8988T (cell line): ENCODE measurements at regions not wholly inside any gene's neighbourhood (a gene's known extent, or its start where the extent isn't known, plus 50 kb on each side); places are given as distances from the start of the nearest gene placed in this dataset.
"Not testable (repeated sequence)": the region's sequence is repeated elsewhere in the genome, so short reads cannot be mapped to it uniquely, and the experiment has no call there.

Experiments
- DNase-seq: peaks from one replicate; pipeline ENCODE4 v3.0.0; 2011

DNA sequence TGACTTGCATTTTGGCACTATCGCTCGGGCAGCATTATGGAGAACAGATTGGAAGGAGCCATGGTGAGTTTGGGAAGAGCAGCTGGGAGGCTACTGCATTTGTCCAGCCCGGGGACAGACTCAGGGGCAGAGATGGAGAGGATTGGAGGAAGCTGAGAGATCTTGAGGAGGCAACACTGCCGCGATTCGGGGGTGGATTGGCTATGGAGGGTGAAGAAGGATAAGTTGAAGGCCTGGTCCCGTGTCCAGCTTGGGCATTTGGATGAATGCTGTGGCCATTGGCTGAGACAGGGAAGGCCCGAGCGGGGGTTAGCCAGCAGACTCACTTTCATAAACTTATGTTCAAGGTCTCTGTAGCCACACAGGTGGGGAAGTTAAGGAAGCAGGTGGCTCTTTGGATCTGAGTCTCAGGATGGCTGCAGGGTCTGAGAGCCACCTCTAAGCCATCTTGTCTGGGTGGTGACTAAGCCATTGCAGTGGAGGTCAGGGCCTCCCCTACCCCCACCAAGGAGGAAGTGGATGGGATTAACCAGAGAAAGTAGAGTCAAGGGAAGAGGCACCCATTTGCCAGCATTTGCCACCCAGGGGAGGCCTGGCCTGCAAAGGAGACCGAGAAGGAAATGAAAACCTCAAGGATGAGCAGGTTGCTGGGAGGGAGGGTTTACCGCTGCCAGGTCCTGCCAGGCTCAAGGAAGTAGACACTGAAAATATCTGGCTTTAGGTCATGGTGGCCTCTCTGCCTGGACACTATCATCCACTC lies 144.0 kb upstream of the TLE3 start:
- no peak for DNase-seq

- no peak for DNase-seq
Observed at GRCh38 chr15:70240820-70241430, 143.2 kb upstream of the TLE3 start.

- DNase-seq, result no peak
Observed at GRCh38 chr15:70240082-70240481, 142.4 kb upstream of the TLE3 start.

- no peak for DNase-seq
Observed at GRCh38 chr15:70238917-70239316, 141.2 kb upstream of the TLE3 start.

DNA sequence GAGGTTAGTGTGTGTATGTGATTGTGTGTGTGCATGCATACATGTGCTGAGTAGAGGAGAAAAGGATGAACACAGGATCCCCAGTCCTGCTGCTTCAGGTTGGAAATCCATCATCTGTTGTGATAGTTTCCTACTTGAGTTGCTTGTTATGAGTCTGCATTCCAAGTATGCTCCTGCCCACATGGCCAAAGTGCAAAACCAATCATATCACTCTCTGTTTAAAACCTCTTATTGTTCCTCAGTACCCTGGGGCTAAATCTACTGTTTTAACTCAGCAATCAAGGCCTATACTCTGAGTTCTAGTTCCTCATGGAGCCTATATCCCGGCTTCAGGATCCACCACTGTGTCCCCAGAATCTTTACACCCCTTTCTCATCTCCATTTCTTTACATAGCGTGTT lies 139.9 kb upstream of the TLE3 start:
- no peak for DNase-seq

GRCh38 chr15:70236341-70237086 lies 138.8 kb upstream of the TLE3 start:
- no peak for DNase-seq

DNA sequence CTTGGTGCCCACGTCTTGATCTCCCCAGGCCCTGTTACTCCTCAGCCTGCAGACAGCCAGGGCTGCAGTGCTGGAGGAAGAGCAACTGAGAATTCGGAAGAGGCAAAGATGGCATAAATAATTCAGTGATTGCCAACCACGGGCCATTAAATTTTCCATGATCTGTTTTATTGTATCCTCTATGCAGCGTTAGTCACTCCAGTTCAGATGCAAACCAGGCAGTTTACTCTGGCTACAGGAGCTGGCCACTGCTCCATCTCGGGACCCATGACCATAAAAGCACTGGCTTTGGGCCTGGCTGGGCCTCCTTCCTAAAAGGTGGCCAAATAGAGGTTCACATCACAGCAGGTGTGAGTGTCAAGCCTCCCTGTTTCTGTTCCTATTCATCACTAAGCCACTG lies 137.6 kb upstream of the TLE3 start:
- no peak for DNase-seq

DNA sequence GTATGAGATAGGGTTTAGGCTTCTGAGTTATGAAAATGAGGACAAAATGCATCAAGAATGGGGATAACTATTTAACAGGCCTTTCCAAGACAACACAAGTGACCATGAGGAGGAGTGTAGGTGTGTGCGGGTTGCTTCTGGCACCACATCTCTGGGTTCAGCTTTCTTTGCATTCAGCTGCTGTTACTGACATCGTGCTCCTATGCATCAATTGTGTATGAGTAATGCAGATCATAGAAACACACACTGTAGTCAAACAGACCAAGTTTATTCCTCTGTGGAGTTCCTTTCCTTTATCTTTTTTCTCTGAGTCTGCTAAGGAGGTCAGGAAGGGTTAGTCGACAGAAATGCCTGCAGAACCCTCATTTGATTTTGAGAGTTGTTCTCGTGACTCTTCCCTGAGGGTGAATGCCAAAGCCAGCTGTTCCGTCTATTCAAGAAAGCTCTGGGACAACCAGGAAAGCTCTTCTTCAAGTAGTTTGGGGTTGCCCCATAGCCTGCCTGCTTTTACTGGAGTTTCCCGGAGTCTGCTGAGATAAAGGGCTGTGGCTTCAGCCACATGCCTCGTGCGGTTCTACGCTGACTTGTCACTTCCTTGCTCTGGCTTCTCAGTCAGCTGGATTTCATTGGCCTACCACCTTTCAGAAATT lies 136.7 kb upstream of the TLE3 start:
- no peak for DNase-seq

DNA sequence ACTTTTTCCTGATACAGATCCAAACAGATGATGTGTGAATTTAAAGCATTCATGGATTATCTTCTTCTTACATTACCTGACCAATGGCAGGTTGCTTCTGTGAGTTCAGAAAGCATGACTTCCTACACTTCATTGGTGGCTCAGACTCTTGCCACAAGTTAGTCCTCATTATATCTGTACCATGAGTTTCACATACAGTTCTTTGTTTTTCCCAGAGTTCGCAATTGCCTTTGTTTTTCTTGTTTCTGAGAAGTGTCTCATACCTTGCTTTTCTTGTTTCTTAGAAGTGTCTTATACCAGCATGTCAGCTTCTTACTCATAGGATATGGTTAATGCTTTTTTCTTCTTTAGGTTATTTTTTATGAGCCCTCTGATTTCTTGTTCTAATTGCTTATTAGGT lies 133.8 kb upstream of the TLE3 start:
- no peak for DNase-seq

GRCh38 chr15:70227918-70228317 lies 130.2 kb upstream of the TLE3 start:
- DNase-seq, result not testable (repeated sequence)

DNA sequence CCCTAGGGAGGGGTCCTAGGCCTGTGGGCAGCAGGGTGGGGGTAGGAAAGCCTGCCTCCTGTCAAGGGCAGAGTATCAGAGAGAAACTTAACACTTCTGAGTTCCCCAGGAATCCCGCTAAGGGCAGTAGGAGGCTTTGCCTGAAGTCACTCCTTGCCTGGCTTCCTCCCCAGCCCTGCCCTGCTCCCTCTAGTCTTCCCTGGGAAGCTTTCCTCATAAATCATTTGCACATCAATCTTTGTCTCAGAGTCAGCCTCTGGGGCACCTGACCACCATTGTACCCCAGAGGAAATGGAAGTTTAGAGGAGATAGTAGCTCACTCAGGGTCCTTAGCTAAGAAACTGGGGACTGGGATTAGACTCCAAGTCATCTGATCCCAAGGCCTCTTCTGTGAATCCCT lies 129.4 kb upstream of the TLE3 start:
- no peak for DNase-seq

DNA sequence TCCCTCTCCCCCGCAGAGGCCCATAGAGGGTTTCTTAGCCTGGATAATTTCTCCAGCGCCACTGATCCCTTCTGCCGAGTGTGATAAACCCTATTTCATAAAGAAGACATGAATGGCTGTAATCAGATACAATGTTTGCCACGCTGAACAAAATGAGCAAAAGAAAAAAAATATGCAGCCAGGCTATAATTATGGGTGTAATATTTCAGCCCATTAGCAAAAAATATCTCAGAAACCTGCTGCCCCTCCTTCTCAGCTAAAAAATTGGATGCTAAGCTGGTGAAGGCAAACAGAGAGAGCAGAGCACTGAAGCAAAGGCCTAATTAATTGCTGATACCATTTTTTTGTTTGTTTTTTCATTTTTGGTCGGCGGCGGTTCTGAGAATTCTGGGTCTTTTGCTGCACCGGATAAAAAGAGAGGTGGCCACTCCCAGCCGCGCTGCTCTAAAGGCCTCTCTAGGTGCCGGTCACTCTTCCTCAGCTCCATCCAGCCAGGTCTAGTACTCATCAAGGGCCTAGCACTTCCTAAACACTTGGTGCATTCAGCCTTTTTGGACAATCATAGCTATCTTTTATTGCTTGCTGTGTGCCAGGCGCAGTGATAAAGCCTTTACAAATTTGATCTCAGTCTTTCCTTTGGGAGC lies 128.7 kb upstream of the TLE3 start:
- DNase-seq, result no peak

DNA sequence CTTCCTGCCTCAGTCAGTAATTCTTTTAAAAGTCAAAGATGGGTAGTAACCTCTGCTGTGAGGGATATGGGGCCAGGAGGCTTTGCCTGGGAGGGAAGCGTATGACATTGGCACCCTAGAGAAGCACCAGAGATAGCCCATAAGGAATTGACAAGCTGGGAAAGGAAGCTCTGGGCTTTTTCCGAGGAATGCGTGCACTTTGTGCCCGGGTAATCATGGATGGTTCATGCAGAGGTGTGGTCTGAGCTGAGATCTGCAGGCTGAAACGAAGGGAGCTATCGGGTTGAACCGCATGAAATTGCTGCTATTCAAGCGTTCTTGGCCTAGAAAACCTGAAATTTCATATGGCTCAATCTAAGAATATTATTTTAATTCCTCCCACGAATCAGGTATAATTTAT lies 127.7 kb upstream of the TLE3 start:
- no peak for DNase-seq

GRCh38 chr15:70222606-70223005 lies 124.9 kb upstream of the TLE3 start:
- no peak for DNase-seq

DNA sequence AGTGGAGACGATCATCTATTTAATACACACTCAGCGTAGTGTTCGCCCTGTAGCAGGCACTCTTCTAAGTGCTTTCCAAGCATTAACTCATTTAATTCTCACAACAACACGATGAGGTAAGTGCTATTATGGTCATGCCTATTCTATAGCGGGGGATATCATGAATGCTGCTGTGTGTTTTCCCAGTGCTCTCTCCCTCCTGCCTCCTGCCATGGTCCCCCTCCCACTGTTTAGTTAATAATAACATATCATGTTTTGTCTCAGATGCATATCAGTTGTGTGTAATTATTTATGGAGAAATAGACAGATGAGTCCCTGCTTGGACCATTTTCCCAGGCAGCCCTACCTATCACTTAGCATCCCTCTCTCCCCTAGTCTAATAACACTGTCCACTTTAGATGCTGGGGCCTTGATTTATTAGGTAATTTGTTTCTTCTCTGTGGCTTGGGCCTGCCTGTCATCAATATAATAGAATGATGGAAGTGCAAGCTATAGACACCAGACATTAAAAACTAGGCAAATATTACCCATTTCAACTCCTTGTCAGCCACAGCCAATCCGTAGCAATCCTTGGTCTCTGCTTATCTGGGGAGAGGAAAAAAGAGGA lies 122.9 kb upstream of the TLE3 start:
- no peak for DNase-seq

- DNase-seq, result no peak
Observed at GRCh38 chr15:70219966-70220365, 122.2 kb upstream of the TLE3 start.

GRCh38 chr15:70219256-70219895 lies 121.7 kb upstream of the TLE3 start:
- DNase-seq, result no peak

- no peak for DNase-seq
Observed at GRCh38 chr15:70217226-70218160, 119.8 kb upstream of the TLE3 start.

DNA sequence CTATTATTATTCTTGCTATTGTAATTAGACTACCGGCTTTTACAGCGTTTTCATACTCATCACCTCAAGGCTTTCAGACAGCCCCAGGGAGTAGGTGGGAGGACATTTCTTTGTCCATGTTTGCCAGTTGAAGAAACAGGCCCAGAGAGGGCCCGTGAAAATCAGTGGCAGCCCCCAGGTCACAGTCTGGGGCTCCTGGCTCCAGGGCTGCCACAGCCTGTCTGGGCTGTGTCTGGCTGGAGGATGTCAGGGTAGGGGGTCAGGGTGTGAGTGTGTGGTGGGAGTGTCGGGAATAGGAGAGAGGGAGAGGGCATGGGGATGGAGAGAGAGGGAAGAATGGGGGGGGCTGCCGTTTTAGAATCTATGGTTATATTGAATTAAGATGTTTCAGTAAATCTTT lies 118.2 kb upstream of the TLE3 start:
- no peak for DNase-seq

DNA sequence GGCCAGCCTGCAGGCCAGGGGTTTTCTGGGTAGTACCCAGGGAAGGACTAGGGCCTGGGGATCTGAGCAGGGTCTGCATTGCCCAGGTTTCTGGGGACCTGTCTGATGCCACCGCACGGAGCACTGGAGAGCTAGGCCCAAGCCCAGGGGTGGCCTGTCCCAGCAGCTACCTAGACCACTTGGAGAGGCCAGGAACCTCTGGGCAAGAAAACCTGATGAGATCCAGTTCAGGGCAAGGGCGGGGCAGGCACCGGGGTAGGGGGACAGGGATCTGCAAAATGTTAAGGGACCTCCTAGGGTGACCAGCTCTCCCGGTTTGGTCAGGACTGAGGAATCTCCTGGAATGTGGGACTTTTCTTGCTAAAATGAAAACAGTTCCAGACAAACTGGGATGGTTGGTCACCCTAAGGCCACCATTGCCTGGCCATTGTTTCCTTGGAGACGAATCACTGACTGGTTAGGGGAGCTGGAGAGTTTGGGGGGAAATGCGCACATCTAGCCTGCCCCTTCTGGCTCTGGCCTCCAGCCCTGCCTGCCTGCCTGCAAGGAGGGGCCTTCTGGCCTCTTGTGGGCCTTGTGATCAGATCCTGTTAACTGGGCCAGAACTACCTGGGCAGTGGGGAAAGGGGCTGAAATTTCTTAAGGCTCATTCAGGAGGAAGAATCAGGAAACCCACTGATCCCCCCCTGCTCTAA lies 117.4 kb upstream of the TLE3 start:
- DNase-seq, result no peak
